ENCODE measurements at regions not wholly inside any gene's neighbourhood (a gene's known extent, or its start where the extent isn't known, plus 50 kb on each side); places are given as distances from the start of the nearest gene placed in this dataset.

- intact Hi-C loops (cut with micrococcal nuclease), result no loop called here
- Mint-ChIP-seq H3K9me3 (peaks cover 9% of the 10 kb centered on the region), H3K4me3 (ENCODE audit: low read depth) (no peak overlapping the region), H3K27me3 (ENCODE audit: low read depth) (no peaks in the 10 kb centered on the region), H3K27ac (no peak overlapping the region), H3K4me1 (ENCODE audit: low read depth) (peaks cover 23% of the 10 kb centered on the region), H3K36me3 (ENCODE audit: low read depth) (no peaks in the 10 kb centered on the region)
- DNase-seq (ENCODE audit: low spot score), result no peak
Measured at GRCh38 chr14:101711041-101711856, 50.3 kb upstream of the PPP2R5C start.

Measured in activated T-helper 2 cell treated with anti-CD3 and anti-CD28 coated beads, Interferon-gamma antibody, Interleukin-2, Interleukin-4, amounts not matched to agents 10 μg/mL and 5 μg/mL and 100 μg/mL, durations not matched to agents 14 hours and 24 hours and 36 hours (primary cell).